OCI-LY7 (cell line): ENCODE measurements at regions not wholly inside any gene's neighbourhood (a gene's known extent, or its start where the extent isn't known, plus 50 kb on each side); places are given as distances from the start of the nearest gene placed in this dataset.

ENCODE experiments used
- EZH2phosphoT487 ChIP-seq: fragments of 200-600 bp; sonication (generic); IDR thresholded peaks from 2 replicates; pipeline ENCODE4 v1.6.1; 2018; ENCODE audit warnings: low read depth, borderline replicate concordance, mild to moderate bottlenecking, mixed run types, antibody characterized with exemption, low read length, moderate library complexity, mixed read lengths
- TF ChIP-seq, protein P1 (sequence below): fragments of 200-600 bp; sonication (generic); conservative IDR thresholded peaks from 2 replicates; pipeline ENCODE4 v1.5.1; 2014; ENCODE audit warnings: mild to moderate bottlenecking, antibody characterized with exemption, low read length, moderate library complexity, mixed read lengths

DNA sequence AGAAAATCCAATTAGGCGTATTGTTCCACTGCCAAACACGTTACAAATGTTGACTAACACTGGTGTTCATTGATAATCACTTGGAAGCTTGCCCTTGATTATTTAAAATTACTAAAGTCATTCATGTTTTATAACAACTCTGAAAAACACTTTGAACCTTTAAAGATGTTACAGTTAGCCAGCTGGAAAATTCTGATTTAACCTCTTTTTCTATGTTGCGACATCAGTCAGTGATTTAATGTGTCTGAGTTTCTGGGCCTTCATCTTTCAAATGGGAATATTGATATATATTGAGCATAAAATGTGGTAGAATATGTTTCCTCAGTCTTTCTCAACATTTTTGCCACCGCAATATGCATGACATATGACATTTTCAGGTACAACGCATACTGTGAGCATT is 274.1 kb upstream of the TENM3 start:
- TF ChIP-seq, protein P1, sequence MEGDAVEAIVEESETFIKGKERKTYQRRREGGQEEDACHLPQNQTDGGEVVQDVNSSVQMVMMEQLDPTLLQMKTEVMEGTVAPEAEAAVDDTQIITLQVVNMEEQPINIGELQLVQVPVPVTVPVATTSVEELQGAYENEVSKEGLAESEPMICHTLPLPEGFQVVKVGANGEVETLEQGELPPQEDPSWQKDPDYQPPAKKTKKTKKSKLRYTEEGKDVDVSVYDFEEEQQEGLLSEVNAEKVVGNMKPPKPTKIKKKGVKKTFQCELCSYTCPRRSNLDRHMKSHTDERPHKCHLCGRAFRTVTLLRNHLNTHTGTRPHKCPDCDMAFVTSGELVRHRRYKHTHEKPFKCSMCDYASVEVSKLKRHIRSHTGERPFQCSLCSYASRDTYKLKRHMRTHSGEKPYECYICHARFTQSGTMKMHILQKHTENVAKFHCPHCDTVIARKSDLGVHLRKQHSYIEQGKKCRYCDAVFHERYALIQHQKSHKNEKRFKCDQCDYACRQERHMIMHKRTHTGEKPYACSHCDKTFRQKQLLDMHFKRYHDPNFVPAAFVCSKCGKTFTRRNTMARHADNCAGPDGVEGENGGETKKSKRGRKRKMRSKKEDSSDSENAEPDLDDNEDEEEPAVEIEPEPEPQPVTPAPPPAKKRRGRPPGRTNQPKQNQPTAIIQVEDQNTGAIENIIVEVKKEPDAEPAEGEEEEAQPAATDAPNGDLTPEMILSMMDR, result no peak
- TF ChIP-seq EZH2phosphoT487, result no peak
